Endothelial cell of umbilical vein (primary cell): ENCODE measurements at regions not wholly inside any gene's neighbourhood (a gene's known extent, or its start where the extent isn't known, plus 50 kb on each side); places are given as distances from the start of the nearest gene placed in this dataset.

Experiments used
- BruUV-seq: library from RNA; stranded (reverse); fragments of 400-500 nt; replicated peaks from 2 replicates; lab custom pipeline; 2021; lab: Mats Ljungman, UMichigan
- CTCF ChIA-PET: fragments of 300-600, 350-600 bp; sonication (Branson Sonifier 250); formaldehyde crosslinking; loops from one replicate; lab custom pipeline; 2021; ENCODE audit warnings: antibody characterized with exemption, inconsistent platforms; lab: Charles Lee
- POLR2A ChIA-PET: fragments of 300-600, 350-600 bp; sonication (Branson Sonifier 250); formaldehyde crosslinking; loops from one replicate; lab custom pipeline; 2021; ENCODE audit warnings: antibody characterized with exemption, inconsistent platforms; lab: Charles Lee
- DNase-seq: peaks from one replicate; pipeline ENCODE4 v3.0.0-alpha.2; 2011; ENCODE audit warnings: low read depth, low spot score
- FAIRE-seq: peaks from 2 replicates; lab custom pipeline; 2011; peaks lifted over from hg19 to GRCh38; lab: Jason Lieb, UNC
- H2AFZ ChIP-seq: 2 replicates; pipeline ENCODE4 v1.6.0; 2012; ENCODE audit warnings: low read depth, low read length, control low read depth, inconsistent platforms
- H3K27ac ChIP-seq: 2 replicates; pipeline ENCODE4 v1.5.1; 2011; ENCODE audit warnings: low read depth, mild to moderate bottlenecking, control low read depth, low read length, moderate library complexity; ENCODE audit not compliant: insufficient read depth
- H3K27me3 ChIP-seq, 2 experiments: 2 replicates each; pipeline versions ENCODE4 v1.6.0 to v1.6.1; 2011; ENCODE audit warnings: low read length in 2 of 2, mixed read lengths in 1 of 2; ENCODE audit not compliant: control insufficient read depth in 2 of 2, insufficient read depth in 2 of 2
- H3K36me3 ChIP-seq, 2 experiments: 2 replicates in 1 of 2; 3 replicates in 1 of 2; pipeline ENCODE4 v1.5.1; 2011; ENCODE audit warnings: low read length in 2 of 2, mild to moderate bottlenecking in 1 of 2, moderate library complexity in 1 of 2; ENCODE audit not compliant: control insufficient read depth in 2 of 2, insufficient read depth in 2 of 2; ENCODE audit errors: extremely low read depth in 1 of 2
- H3K4me1 ChIP-seq: 3 replicates; pipeline ENCODE4 v1.5.1; 2011; ENCODE audit warnings: mild to moderate bottlenecking, low read length; ENCODE audit not compliant: control insufficient read depth, insufficient read depth; ENCODE audit errors: extremely low read depth
- H3K4me2 ChIP-seq: 2 replicates; pipeline ENCODE4 v1.6.1; 2011; ENCODE audit warnings: low read length, control low read depth, mixed read lengths; ENCODE audit not compliant: insufficient read depth
- H3K4me3 ChIP-seq, 3 experiments: fragments of 200-600 bp in 1 of 3; sonication (generic), shearing (Covaris generic) in 1 of 3; replicated peaks in 1 of 3; 2 replicates each; pipeline ENCODE4 v1.5.1; 2011 to 2016; ENCODE audit warnings: control low read depth in 3 of 3, low read length in 3 of 3, mild to moderate bottlenecking in 2 of 3, inconsistent platforms in 1 of 3, low read depth in 1 of 3, moderate library complexity in 1 of 3; ENCODE audit not compliant: insufficient read depth in 1 of 3
- H3K79me2 ChIP-seq: 2 replicates; pipeline ENCODE4 v1.6.0; 2012; ENCODE audit warnings: low read length, inconsistent platforms; ENCODE audit not compliant: control insufficient read depth, insufficient read depth
- H3K9ac ChIP-seq: replicated peaks from 2 replicates; pipeline ENCODE3; 2011; ENCODE audit warnings: low read length, control low read depth; ENCODE audit not compliant: insufficient read depth; ENCODE audit errors: extremely low read depth
- H3K9me1 ChIP-seq: replicated peaks from 3 replicates; pipeline ENCODE4 v1.6.0; 2011; ENCODE audit warnings: mild to moderate bottlenecking, low read length; ENCODE audit not compliant: control insufficient read depth, insufficient read depth; ENCODE audit errors: extremely low read depth
- H3K9me3 ChIP-seq: replicated peaks from 2 replicates; pipeline ENCODE4 v1.5.1; 2012; ENCODE audit warnings: low read length, inconsistent platforms; ENCODE audit not compliant: control insufficient read depth, insufficient read depth
- H4K20me1 ChIP-seq: replicated peaks from 2 replicates; pipeline ENCODE3; 2011; ENCODE audit warnings: mild to moderate bottlenecking, low read length; ENCODE audit not compliant: control insufficient read depth, insufficient read depth; ENCODE audit errors: extremely low read depth
- EZH2 ChIP-seq: IDR thresholded peaks from 2 replicates; pipeline ENCODE4 v1.6.1; 2012; ENCODE audit warnings: borderline replicate concordance, low read depth, mild to moderate bottlenecking, moderate library complexity, low read length, inconsistent platforms; ENCODE audit not compliant: severe bottlenecking
- FOS ChIP-seq: IDR thresholded peaks from 2 replicates; pipeline ENCODE4 v1.6.1; 2011; ENCODE audit warnings: mild to moderate bottlenecking, low read length, moderate library complexity, borderline replicate concordance; ENCODE audit not compliant: insufficient read depth
- GATA2 ChIP-seq: IDR thresholded peaks from 2 replicates; pipeline ENCODE4 v1.7.0; 2011; ENCODE audit warnings: low read depth, mild to moderate bottlenecking, moderate library complexity, mixed read lengths, low read length; ENCODE audit not compliant: insufficient read length, insufficient read depth
- JUN ChIP-seq: IDR thresholded peaks from 2 replicates; pipeline ENCODE4 v1.6.1; 2011; ENCODE audit warnings: borderline replicate concordance, low read depth; ENCODE audit not compliant: insufficient read length, insufficient read depth
- MYC ChIP-seq: IDR thresholded peaks from one replicate; pipeline ENCODE4 v1.6.1; 2011; ENCODE audit warnings: mild to moderate bottlenecking, low read depth, low read length
- POLR2A ChIP-seq: IDR thresholded peaks from 2 replicates; pipeline ENCODE4 v1.6.1; 2012; ENCODE audit warnings: low read depth, mild to moderate bottlenecking, control low read depth, low read length
- POLR2AphosphoS5 ChIP-seq: IDR thresholded peaks from 2 replicates; pipeline ENCODE4 v1.6.1; 2012; ENCODE audit warnings: low read depth, mild to moderate bottlenecking, control low read depth, low read length, moderate library complexity; ENCODE audit not compliant: insufficient read depth
- dilution Hi-C: fragments of 300-500 bp; cut with MboI; formaldehyde crosslinking; loops from one replicate; pipeline ENCODE4 v1.15.0; 2019; ENCODE audit warnings: low sequenced_read_pairs; ENCODE audit not compliant: extremely low pct_ligation_motif_present
- intact Hi-C: fragments of 100-400 bp; cut with micrococcal nuclease; formaldehyde crosslinking; loops from one replicate; pipeline ENCODE4 v1.10.0; 2022
- TF ChIP-seq, protein P1 (sequence below): IDR thresholded peaks from 2 replicates; pipeline ENCODE4 v1.6.1; 2011; ENCODE audit not compliant: insufficient read depth, insufficient read length
- TF ChIP-seq, protein P2 (sequence below), 2 donors: IDR thresholded peaks; 1 replicate in 1 of 2; 2 replicates in 1 of 2; pipeline ENCODE4 v1.5.1; 2011; ENCODE audit warnings: low read length in 2 of 2, mild to moderate bottlenecking in 2 of 2, moderate library complexity in 2 of 2, control low read depth in 1 of 2, inconsistent platforms in 1 of 2, low read depth in 1 of 2; ENCODE audit not compliant: insufficient read depth in 1 of 2; ENCODE audit errors: extremely low read depth in 1 of 2

DNA sequence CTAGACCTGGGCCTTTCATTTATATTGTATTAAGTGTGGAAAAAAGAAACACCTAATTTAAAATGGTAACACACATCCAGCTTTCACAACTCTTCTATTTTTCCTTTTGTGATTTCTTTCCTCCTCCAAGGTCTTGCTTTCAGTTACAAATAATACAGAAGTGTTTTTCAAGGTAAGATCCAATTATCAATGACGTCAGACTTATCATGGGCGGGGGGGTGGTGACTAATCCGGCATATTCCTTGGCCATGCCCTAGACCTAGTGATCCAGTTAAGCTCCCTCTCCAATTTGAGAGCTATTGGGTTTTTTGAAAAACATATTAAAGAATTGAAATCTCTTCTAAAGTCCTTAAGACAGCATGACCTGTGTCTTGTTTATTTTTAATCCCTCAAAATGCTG lies 669.9 kb upstream of the NR5A2 start:
- Histone ChIP-seq H3K9ac (no peak overlapping the region), H3K4me1 (no peaks in the 10 kb centered on the region), H2AFZ (no peak overlapping the region), H4K20me1 (no peaks in the 10 kb centered on the region), H3K36me3 (no peaks in the 10 kb centered on the region), H3K27ac (no peak overlapping the region), H3K27me3 (no peaks in the 10 kb centered on the region), H3K9me3 (no peaks in the 10 kb centered on the region), H3K9me1 (no peaks in the 10 kb centered on the region), H3K4me2 (no peak overlapping the region), H3K4me3 (no peak overlapping the region), H3K79me2 (no peaks in the 10 kb centered on the region)
- TF ChIP-seq POLR2AphosphoS5 (no peak), MYC (no peak), POLR2A (no peak), JUN (no peak), EZH2 (no peak), FOS (no peak), GATA2 (no peak)
- TF ChIP-seq, protein P1, sequence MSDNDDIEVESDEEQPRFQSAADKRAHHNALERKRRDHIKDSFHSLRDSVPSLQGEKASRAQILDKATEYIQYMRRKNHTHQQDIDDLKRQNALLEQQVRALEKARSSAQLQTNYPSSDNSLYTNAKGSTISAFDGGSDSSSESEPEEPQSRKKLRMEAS: no peak
- TF ChIP-seq, protein P2, sequence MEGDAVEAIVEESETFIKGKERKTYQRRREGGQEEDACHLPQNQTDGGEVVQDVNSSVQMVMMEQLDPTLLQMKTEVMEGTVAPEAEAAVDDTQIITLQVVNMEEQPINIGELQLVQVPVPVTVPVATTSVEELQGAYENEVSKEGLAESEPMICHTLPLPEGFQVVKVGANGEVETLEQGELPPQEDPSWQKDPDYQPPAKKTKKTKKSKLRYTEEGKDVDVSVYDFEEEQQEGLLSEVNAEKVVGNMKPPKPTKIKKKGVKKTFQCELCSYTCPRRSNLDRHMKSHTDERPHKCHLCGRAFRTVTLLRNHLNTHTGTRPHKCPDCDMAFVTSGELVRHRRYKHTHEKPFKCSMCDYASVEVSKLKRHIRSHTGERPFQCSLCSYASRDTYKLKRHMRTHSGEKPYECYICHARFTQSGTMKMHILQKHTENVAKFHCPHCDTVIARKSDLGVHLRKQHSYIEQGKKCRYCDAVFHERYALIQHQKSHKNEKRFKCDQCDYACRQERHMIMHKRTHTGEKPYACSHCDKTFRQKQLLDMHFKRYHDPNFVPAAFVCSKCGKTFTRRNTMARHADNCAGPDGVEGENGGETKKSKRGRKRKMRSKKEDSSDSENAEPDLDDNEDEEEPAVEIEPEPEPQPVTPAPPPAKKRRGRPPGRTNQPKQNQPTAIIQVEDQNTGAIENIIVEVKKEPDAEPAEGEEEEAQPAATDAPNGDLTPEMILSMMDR (IDR thresholded peaks at IDR 0.05; ENCODE audit: extremely low read depth in 1 of 2, insufficient read depth in 1 of 2, low read depth in 1 of 2, low read length in 2 of 2): no peak
- dilution Hi-C loops (no loop called here), intact Hi-C loops (no loop called here)
- DNase-seq: no peak
- POLR2A ChIA-PET: no interaction called here
- BruUV-seq: no TSS peak
- FAIRE-seq: no peak
- CTCF ChIA-PET: interaction anchor here (1.2 kb wide), 1 partner anchor 278 kb away, joined by 3 read pairs; no protein-coding TSS in a partner anchor
